ENCODE measurements at regions not wholly inside any gene's neighbourhood (a gene's known extent, or its start where the extent isn't known, plus 50 kb on each side); places are given as distances from the start of the nearest gene placed in this dataset.
"Not testable (repeated sequence)": the region's sequence is repeated elsewhere in the genome, so short reads cannot be mapped to it uniquely, and the experiment has no call there.

DNA sequence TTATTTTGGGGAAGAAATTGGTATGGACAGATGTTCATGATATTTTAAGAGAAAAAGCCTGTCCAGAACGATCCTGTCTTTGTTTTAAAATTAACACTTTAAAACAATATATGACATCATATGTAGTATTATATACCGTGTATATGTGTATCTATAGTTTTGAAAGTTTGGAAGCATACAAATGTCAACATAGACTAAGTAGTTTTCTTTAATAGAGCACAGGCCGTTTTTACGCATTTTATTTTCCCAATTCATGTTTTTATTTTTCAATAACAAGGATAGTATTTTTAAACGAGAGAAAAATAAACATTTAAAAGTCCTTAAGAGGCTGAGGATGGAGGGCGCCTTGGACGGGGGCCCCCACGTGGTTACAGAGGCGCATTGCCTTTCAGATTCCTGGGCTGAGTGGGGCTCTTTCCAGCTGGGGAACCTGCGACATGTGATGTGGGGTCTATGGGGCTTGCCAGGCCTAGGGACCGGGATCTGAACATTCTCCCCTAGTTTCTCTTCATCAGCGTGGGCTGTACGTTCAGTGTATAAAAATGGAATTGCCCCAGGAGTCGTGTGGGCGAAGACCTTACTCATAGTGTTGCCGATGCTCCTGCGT lies 127.8 kb upstream of the ZNF746 start:
- no peaks in the 10 kb centered on the region for H3K9me3 ChIP-seq (ENCODE audit: control insufficient read depth, low read length)
- peaks cover 5% of the 10 kb centered on the region for H3K36me3 ChIP-seq (ENCODE audit: control insufficient read depth, insufficient read depth, low read length)
- peak overlapping the region; percentile 81 for H3K4me3 ChIP-seq (ENCODE audit: insufficient read depth, low read depth, low read length, poor library complexity, severe bottlenecking)
- no peak overlapping the region for H3K27ac ChIP-seq (ENCODE audit: insufficient read depth, low read length, poor library complexity, severe bottlenecking)
- peaks cover 26% of the 10 kb centered on the region for H3K4me1 ChIP-seq (ENCODE audit: control insufficient read depth, insufficient read depth, low read length, poor library complexity, severe bottlenecking)
- peak in 2 of 3 donors; percentile 21 to 37 for DNase-seq
- no peaks in the 10 kb centered on the region for H3K27me3 ChIP-seq (replicated peaks; ENCODE audit: control insufficient read depth, insufficient read depth, low read length, poor library complexity, severe bottlenecking)

DNA sequence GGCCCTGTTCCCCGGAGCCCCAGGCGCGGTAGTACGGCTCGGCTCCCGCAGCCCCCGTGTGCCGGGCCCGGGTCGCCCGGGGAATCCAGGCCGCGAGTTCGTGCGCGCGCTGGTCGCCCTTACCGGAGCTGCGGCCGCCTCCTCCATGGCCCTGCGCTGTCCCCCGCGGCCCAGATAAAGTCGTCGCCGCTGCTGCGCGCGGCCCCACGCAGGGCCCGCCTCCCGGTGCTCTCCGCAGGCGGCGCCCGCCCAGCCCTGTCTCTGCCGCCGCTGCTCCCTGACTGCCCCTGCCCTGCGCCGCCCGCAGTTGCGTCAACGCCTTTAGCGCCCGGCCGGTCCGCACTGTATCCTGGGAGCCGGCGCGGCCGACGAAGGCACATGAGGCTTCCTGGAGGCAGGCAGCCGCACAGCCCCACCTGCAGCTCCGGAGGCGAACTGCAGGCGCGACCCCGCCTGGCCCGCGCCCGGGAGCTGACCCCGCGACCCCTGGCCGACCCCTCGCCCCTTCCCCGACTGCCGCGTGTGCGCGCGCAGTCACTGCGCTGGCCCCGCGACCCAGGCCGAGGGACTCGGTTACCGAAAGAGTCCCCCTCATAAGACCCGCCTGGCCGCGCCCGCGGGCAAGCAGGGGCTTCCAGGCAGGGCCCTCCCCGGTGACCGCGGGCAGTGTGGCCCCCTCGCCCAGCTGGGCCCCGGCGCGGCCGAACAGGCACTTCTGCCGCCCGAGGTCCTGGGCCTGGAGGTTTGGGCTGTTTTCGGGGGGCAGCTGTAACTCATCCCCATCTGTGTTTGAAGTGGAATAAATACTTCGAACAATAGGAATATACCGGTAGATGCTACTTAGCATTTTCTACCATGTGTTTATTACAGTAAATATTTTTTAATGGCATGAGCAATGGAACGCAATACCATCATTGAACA lies 127.1 kb upstream of the ZNF746 start:
- Histone ChIP-seq H3K27ac (ENCODE audit: insufficient read depth, low read length, poor library complexity, severe bottlenecking) (peak overlapping the region; percentile 64), H3K4me1 (ENCODE audit: control insufficient read depth, insufficient read depth, low read length, poor library complexity, severe bottlenecking) (peaks cover 26% of the 10 kb centered on the region), H3K9me3 (ENCODE audit: control insufficient read depth, low read length) (no peaks in the 10 kb centered on the region), H3K4me3 (ENCODE audit: insufficient read depth, low read depth, low read length, poor library complexity, severe bottlenecking) (peak overlapping the region; percentile 81), H3K36me3 (ENCODE audit: control insufficient read depth, insufficient read depth, low read length) (peaks cover 11% of the 10 kb centered on the region), H3K27me3 (replicated peaks; ENCODE audit: control insufficient read depth, insufficient read depth, low read length, poor library complexity, severe bottlenecking) (no peaks in the 10 kb centered on the region)
- DNase-seq = peak; percentile 85 to 87 (median 86)

DNA sequence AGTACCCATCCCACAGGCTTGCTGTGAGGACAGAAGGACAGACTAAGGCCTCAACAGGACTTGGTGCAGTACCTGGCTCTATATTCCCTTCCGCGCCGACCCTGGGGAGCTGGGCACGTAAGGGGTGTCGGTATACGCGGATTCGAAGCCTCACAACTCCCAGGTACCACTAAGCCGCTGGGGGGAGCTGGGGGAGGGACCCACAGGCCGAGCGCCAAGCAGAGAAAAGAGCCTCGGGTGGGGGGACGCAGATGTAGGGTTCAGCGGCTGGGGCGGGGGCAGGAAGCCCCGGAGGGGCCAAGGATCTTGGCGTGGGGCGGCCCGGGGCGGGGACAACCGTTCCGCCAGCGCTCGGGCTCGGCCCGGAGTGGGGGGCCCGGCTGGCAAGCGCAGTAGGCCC lies 126.4 kb upstream of the ZNF746 start:
- Histone ChIP-seq H3K27me3 (replicated peaks; ENCODE audit: control insufficient read depth, insufficient read depth, low read length, poor library complexity, severe bottlenecking) (no peaks in the 10 kb centered on the region), H3K36me3 (ENCODE audit: control insufficient read depth, insufficient read depth, low read length) (peaks cover 18% of the 10 kb centered on the region), H3K9me3 (ENCODE audit: control insufficient read depth, low read length) (no peaks in the 10 kb centered on the region), H3K4me1 (ENCODE audit: control insufficient read depth, insufficient read depth, low read length, poor library complexity, severe bottlenecking) (peaks cover 26% of the 10 kb centered on the region), H3K27ac (ENCODE audit: insufficient read depth, low read length, poor library complexity, severe bottlenecking) (peak overlapping the region; percentile 64), H3K4me3 (ENCODE audit: insufficient read depth, low read depth, low read length, poor library complexity, severe bottlenecking) (peak overlapping the region; percentile 81)
- peak in 2 of 3 donors; percentile 18 to 25 for DNase-seq

DNA sequence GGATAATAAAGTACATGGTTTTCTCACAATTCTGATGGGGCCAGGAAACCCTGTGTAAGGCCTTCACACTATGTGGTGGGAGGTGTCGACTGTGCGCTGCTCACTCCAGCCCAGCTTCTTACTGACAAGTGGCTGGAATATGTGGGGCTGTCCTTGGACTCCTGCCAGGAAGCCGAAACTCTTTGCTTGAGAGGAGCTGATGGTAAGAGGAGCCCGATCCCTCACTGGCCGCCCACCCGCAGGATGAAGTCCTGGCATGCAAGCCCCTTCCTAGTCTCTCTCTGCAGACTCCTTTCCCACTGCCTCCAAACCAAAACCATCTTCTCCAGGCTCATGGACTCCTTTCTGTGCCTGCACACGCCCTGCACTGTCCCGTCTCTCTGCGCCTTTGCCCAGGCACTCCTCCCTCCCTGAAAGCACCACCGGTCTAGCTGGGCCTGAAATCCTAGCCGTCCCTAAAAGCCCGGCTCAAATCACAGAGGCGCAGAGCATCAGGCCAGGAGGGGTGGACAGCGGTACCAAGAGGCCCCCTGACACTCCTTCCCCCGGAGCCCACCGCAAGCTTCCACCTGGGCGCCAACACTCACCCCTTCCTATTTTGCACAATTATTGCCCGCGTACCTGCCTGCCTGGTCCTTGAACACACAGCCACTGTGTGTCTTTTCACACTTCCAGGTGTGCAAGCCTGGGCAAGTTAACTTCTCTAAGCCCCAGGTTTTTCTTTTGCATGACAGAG lies 125.8 kb upstream of the ZNF746 start:
- Histone ChIP-seq H3K4me3 (ENCODE audit: insufficient read depth, low read depth, low read length, poor library complexity, severe bottlenecking) (peak overlapping the region; percentile 81), H3K4me1 (ENCODE audit: control insufficient read depth, insufficient read depth, low read length, poor library complexity, severe bottlenecking) (peaks cover 26% of the 10 kb centered on the region), H3K36me3 (ENCODE audit: control insufficient read depth, insufficient read depth, low read length) (peaks cover 23% of the 10 kb centered on the region), H3K27ac (ENCODE audit: insufficient read depth, low read length, poor library complexity, severe bottlenecking) (peak overlapping the region; percentile 64)
- DNase-seq; H3K9me3 ChIP-seq (ENCODE audit: control insufficient read depth, low read length); H3K27me3 ChIP-seq (replicated peaks; ENCODE audit: control insufficient read depth, insufficient read depth, low read length, poor library complexity, severe bottlenecking): not testable (repeated sequence)

DNA sequence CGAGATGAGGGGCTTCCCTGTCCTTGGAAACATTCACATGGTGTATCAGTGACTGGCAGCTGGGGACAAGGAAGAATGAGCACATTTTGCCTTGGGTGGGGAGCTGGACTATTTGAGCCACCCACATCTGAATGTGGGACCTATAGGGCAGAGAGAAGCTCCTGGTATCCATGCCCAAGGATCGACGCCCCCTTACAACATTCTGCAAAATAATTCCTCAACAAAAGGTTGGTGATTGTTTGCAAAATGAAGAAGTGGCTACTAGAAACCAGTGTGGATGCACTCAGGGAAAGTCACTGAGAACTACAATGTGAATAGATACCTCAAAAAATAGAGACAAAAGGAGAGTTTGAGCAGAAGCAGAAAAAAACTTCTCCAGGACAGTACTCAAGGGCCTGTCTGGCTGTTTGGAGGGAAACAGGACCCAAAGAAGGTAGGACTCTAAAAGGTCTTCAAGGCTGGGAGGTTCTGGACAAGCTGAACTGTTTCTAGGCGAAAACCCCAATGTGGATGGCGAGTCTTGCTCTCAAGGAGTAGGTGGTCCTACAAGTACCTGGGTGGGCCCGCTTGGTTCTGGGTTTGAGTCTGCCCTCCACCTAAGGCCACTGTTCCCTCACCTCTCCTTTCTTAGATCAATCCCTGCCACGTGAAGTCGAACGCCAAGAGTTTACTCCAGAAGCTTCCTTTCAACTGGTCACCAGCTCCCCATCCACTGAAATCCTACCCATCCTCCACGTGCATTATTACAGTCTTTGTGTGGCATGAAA lies 125.0 kb upstream of the ZNF746 start:
- Histone ChIP-seq H3K9me3 (ENCODE audit: control insufficient read depth, low read length) (no peaks in the 10 kb centered on the region), H3K4me1 (ENCODE audit: control insufficient read depth, insufficient read depth, low read length, poor library complexity, severe bottlenecking) (peaks cover 26% of the 10 kb centered on the region), H3K27me3 (replicated peaks; ENCODE audit: control insufficient read depth, insufficient read depth, low read length, poor library complexity, severe bottlenecking) (no peaks in the 10 kb centered on the region), H3K4me3 (ENCODE audit: insufficient read depth, low read depth, low read length, poor library complexity, severe bottlenecking) (no peak overlapping the region), H3K27ac (ENCODE audit: insufficient read depth, low read length, poor library complexity, severe bottlenecking) (no peak overlapping the region), H3K36me3 (ENCODE audit: control insufficient read depth, insufficient read depth, low read length) (peaks cover 29% of the 10 kb centered on the region)
- DNase-seq = no peak

DNA sequence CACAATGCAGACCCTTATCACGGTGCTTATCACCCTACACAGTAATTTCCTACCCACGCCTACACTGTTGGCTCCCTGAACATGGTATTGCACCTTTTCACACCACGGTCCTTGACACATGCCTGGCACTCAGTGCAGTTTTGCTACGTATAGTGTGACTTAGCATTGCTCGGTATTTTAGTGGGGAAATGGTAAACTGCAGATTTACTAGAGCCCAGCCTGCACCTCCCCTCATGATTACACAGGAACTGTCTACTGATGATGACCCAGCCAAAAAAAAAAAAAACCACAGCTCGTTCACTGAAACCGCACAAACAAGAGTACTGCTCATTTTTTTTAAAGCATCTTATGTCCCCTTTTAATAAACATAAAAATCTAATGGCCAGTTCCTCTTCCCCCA lies 124.2 kb upstream of the ZNF746 start:
- no peak overlapping the region for H3K4me3 ChIP-seq (ENCODE audit: insufficient read depth, low read depth, low read length, poor library complexity, severe bottlenecking)
- H3K36me3 ChIP-seq (ENCODE audit: control insufficient read depth, insufficient read depth, low read length) = peaks cover 38% of the 10 kb centered on the region
- DNase-seq = no peak
- H3K27ac ChIP-seq (ENCODE audit: insufficient read depth, low read length, poor library complexity, severe bottlenecking) = no peak overlapping the region
- no peaks in the 10 kb centered on the region for H3K9me3 ChIP-seq (ENCODE audit: control insufficient read depth, low read length)
- no peaks in the 10 kb centered on the region for H3K27me3 ChIP-seq (replicated peaks; ENCODE audit: control insufficient read depth, insufficient read depth, low read length, poor library complexity, severe bottlenecking)
- H3K4me1 ChIP-seq (ENCODE audit: control insufficient read depth, insufficient read depth, low read length, poor library complexity, severe bottlenecking) = peaks cover 26% of the 10 kb centered on the region

DNA sequence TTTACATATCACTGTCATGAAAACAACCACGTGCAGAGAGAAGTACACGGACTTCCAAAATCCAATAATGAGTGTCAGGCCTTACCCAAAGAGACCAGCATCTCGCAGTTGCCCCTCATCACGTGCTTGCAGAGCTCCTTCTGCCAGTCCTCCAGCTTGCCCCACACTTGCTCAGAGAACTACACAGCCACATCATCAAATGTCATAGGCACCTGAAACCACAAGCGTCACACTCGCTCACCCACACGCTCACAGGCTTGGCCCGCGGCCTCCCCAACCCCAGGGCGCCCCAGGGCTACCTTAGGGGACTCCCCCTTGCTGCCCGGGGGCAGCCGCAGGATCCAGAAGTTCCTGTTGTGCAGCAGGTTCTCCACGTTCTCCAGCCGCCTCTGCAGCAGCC lies 123.4 kb upstream of the ZNF746 start:
- Histone ChIP-seq H3K27ac (ENCODE audit: insufficient read depth, low read length, poor library complexity, severe bottlenecking) (no peak overlapping the region), H3K27me3 (replicated peaks; ENCODE audit: control insufficient read depth, insufficient read depth, low read length, poor library complexity, severe bottlenecking) (no peaks in the 10 kb centered on the region), H3K4me3 (ENCODE audit: insufficient read depth, low read depth, low read length, poor library complexity, severe bottlenecking) (no peak overlapping the region), H3K4me1 (ENCODE audit: control insufficient read depth, insufficient read depth, low read length, poor library complexity, severe bottlenecking) (peaks cover 26% of the 10 kb centered on the region), H3K36me3 (ENCODE audit: control insufficient read depth, insufficient read depth, low read length) (peaks cover 46% of the 10 kb centered on the region), H3K9me3 (ENCODE audit: control insufficient read depth, low read length) (no peaks in the 10 kb centered on the region)
- peak in 1 of 3 donors; percentile 33 for DNase-seq

DNA sequence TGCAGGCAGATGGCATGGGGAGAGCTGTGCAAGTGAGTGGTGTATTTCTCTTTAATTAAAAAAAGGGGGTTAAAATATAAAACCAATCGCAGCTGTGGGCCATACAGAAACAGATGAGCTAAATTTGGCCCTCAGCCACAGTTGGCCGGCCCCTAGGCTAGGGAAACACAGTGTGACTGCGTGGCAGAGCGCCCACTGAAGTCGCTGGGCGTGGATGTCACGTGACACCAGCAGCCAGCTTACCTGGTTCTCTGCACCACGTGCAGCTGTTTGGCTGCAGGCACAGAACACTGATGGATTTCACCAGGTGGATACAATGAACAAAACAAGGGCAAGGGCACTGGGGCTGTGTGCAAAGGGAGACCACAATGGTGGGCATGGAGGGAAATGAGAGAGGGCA lies 119.3 kb upstream of the ZNF746 start:
- no peak overlapping the region for H3K27ac ChIP-seq (ENCODE audit: insufficient read depth, low read length, poor library complexity, severe bottlenecking)
- peaks cover 77% of the 10 kb centered on the region for H3K36me3 ChIP-seq (ENCODE audit: control insufficient read depth, insufficient read depth, low read length)
- no peaks in the 10 kb centered on the region for H3K9me3 ChIP-seq (ENCODE audit: control insufficient read depth, low read length)
- H3K27me3 ChIP-seq (replicated peaks; ENCODE audit: control insufficient read depth, insufficient read depth, low read length, poor library complexity, severe bottlenecking) = no peaks in the 10 kb centered on the region
- no peak for DNase-seq
- peaks cover 3% of the 10 kb centered on the region for H3K4me1 ChIP-seq (ENCODE audit: control insufficient read depth, insufficient read depth, low read length, poor library complexity, severe bottlenecking)
- no peak overlapping the region for H3K4me3 ChIP-seq (ENCODE audit: insufficient read depth, low read depth, low read length, poor library complexity, severe bottlenecking)

DNA sequence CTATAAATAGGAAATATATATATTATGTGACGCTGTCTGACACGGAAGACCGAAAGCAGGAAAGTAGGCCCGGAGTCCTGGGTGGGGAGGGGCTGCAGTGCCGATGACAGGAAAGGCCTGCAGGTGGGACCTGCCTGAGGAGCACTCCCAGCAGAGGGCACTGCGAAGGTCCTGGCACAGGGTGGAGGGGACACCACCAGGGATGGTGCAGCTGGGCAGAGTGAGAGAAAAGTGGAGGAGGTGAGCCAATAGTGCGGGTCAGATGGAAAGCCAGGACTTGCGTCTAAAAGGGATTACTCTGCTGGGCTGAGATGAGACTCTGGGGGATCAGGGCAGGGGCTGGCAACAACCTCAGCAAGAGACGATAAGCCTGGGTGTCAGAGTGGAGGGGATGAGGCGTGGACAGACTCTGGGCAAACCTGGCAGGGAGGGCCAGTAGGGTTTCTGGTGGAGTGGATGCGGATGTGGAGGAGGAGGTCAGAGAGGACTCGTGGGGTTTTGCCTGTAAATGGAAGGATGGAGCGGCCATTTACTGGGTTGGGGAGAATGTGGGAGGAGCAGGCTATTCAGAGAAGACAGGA lies 118.2 kb upstream of the ZNF746 start:
- no peak overlapping the region for H3K27ac ChIP-seq (ENCODE audit: insufficient read depth, low read length, poor library complexity, severe bottlenecking)
- no peak for DNase-seq
- H3K36me3 ChIP-seq (ENCODE audit: control insufficient read depth, insufficient read depth, low read length) = peaks cover 83% of the 10 kb centered on the region
- H3K9me3 ChIP-seq (ENCODE audit: control insufficient read depth, low read length) = no peaks in the 10 kb centered on the region
- H3K27me3 ChIP-seq (replicated peaks; ENCODE audit: control insufficient read depth, insufficient read depth, low read length, poor library complexity, severe bottlenecking) = no peaks in the 10 kb centered on the region
- no peak overlapping the region for H3K4me3 ChIP-seq (ENCODE audit: insufficient read depth, low read depth, low read length, poor library complexity, severe bottlenecking)
- no peaks in the 10 kb centered on the region for H3K4me1 ChIP-seq (ENCODE audit: control insufficient read depth, insufficient read depth, low read length, poor library complexity, severe bottlenecking)
